IMR-90 (cell line): ENCODE measurements at regions not wholly inside any gene's neighbourhood (a gene's known extent, or its start where the extent isn't known, plus 50 kb on each side); places are given as distances from the start of the nearest gene placed in this dataset.

Source experiments
- ATAC-seq: fragments of 200-7000 bp; cut with Tn5 transposase; 2 replicates; pipeline ENCODE4 v1.9.1; 2020; ENCODE audit warnings: low read depth, mild to moderate bottlenecking, moderate library complexity
- BruUV-seq: library from RNA; stranded (reverse); fragments of 400-500 nt; replicated peaks from 2 replicates; lab custom pipeline; 2021; lab: Mats Ljungman, UMichigan
- CTCF ChIA-PET: fragments of 300-600 bp; formaldehyde crosslinking; extraction: SDS; loops from one replicate; lab custom pipeline; 2021; ENCODE audit warnings: antibody characterized with exemption; lab: Yijun Ruan, JAX
- POLR2A ChIA-PET: fragments of 300-600 bp; sonication (Branson Sonifier 250); formaldehyde crosslinking; loops from one replicate; lab custom pipeline; 2022; ENCODE audit warnings: antibody characterized with exemption; ENCODE audit not compliant: unreplicated experiment; lab: Charles Lee
- DNase-seq: peaks from one replicate; pipeline ENCODE4 v3.0.0; 2013
- H2AFZ ChIP-seq: replicated peaks from 2 replicates; pipeline ENCODE3; 2013; ENCODE audit warnings: low read length, mild to moderate bottlenecking; ENCODE audit not compliant: poor library complexity
- H2AK5ac ChIP-seq: 2 replicates; pipeline ENCODE4 v1.6.1; 2013; ENCODE audit warnings: low read depth, low read length, inconsistent platforms
- H2AK9ac ChIP-seq: replicated peaks from 2 replicates; pipeline ENCODE3; 2013; ENCODE audit warnings: mild to moderate bottlenecking, low read depth, low read length, moderate library complexity; ENCODE audit not compliant: poor library complexity
- H2BK120ac ChIP-seq: 2 replicates; pipeline ENCODE4 v1.6.1; 2013; ENCODE audit warnings: low read depth, low read length, inconsistent platforms
- H2BK15ac ChIP-seq: 3 replicates; pipeline ENCODE4 v1.6.1; 2013; ENCODE audit warnings: low read depth, low read length, inconsistent platforms
- H2BK20ac ChIP-seq: 2 replicates; pipeline ENCODE4 v1.6.1; 2013; ENCODE audit warnings: low read depth, mild to moderate bottlenecking, inconsistent platforms, low read length, moderate library complexity
- H2BK5ac ChIP-seq: 2 replicates; pipeline ENCODE4 v1.6.1; 2013; ENCODE audit warnings: mild to moderate bottlenecking, low read depth, low read length, inconsistent platforms; ENCODE audit not compliant: poor library complexity, severe bottlenecking
- H3K14ac ChIP-seq: replicated peaks from 2 replicates; pipeline ENCODE4 v1.6.1; 2013; ENCODE audit warnings: low read depth, low read length, inconsistent platforms
- H3K18ac ChIP-seq: 2 replicates; pipeline ENCODE4 v1.6.1; 2013; ENCODE audit warnings: low read depth, low read length, control low read depth
- H3K23ac ChIP-seq: 2 replicates; pipeline ENCODE4 v1.6.1; 2013; ENCODE audit warnings: low read depth, low read length, inconsistent platforms
- H3K27ac ChIP-seq: 2 replicates; pipeline ENCODE4 v1.5.1; 2013; ENCODE audit warnings: mild to moderate bottlenecking, control low read depth, low read length; ENCODE audit not compliant: insufficient read depth
- H3K27me3 ChIP-seq: 2 replicates; pipeline ENCODE4 v1.6.1; 2013; ENCODE audit warnings: low read length; ENCODE audit not compliant: control insufficient read depth, insufficient read depth
- H3K36me3 ChIP-seq: 2 replicates; pipeline ENCODE4 v1.6.1; 2013; ENCODE audit warnings: low read length, mixed read lengths; ENCODE audit not compliant: control insufficient read depth, insufficient read depth
- H3K4ac ChIP-seq: 2 replicates; pipeline ENCODE4 v1.6.1; 2013; ENCODE audit warnings: low read depth, low read length, inconsistent platforms
- H3K4me1 ChIP-seq: 2 replicates; pipeline ENCODE4 v1.6.1; 2013; ENCODE audit warnings: low read length, mixed read lengths; ENCODE audit not compliant: control insufficient read depth, insufficient read depth
- H3K4me2 ChIP-seq: 2 replicates; pipeline ENCODE4 v1.6.1; 2013; ENCODE audit warnings: low read depth, mild to moderate bottlenecking, control low read depth, low read length, moderate library complexity
- H3K4me3 ChIP-seq: 2 replicates; pipeline ENCODE4 v1.5.1; 2013; ENCODE audit warnings: low read depth, mild to moderate bottlenecking, control low read depth, low read length, moderate library complexity; ENCODE audit not compliant: insufficient read depth
- H3K56ac ChIP-seq: 2 replicates; pipeline ENCODE4 v1.6.1; 2013; ENCODE audit warnings: low read length, inconsistent platforms; ENCODE audit not compliant: insufficient read depth; ENCODE audit errors: extremely low read depth
- H3K79me1 ChIP-seq, 2 experiments: 2 replicates each; pipeline ENCODE4 v1.6.1; 2013; ENCODE audit warnings: low read length in 2 of 2, inconsistent platforms in 1 of 2, low read depth in 1 of 2
- H3K9ac ChIP-seq: 2 replicates; pipeline ENCODE4 v1.6.1; 2013; ENCODE audit warnings: low read depth, low read length, control low read depth
- H3K9me1 ChIP-seq: 2 replicates; pipeline ENCODE4 v1.6.1; 2013; ENCODE audit warnings: low read length, inconsistent platforms; ENCODE audit not compliant: insufficient read depth
- H3K9me3 ChIP-seq: 2 replicates; pipeline ENCODE4 v1.6.1; 2013; ENCODE audit warnings: low read length; ENCODE audit not compliant: control insufficient read depth, insufficient read depth
- H4K20me1 ChIP-seq: 2 replicates; pipeline ENCODE4 v1.6.1; 2013; ENCODE audit warnings: low read length, inconsistent platforms; ENCODE audit not compliant: insufficient read depth
- H4K5ac ChIP-seq: 2 replicates; pipeline ENCODE4 v1.6.1; 2013; ENCODE audit warnings: mild to moderate bottlenecking, low read depth, low read length, control low read depth
- H4K8ac ChIP-seq, 2 experiments: 2 replicates each; pipeline ENCODE4 v1.6.1; 2013; ENCODE audit warnings: low read depth in 2 of 2, low read length in 2 of 2, control low read depth in 1 of 2, inconsistent platforms in 1 of 2
- H4K91ac ChIP-seq: 2 replicates; pipeline ENCODE4 v1.6.1; 2013; ENCODE audit warnings: low read depth, low read length, inconsistent platforms; ENCODE audit not compliant: insufficient read depth
- MAFK ChIP-seq: IDR thresholded peaks from 2 replicates; pipeline ENCODE4 v1.6.1; 2012; ENCODE audit warnings: low read depth, low read length, improper control_type of control experiment
- NFE2L2 ChIP-seq: fragments of 150-350 bp; IDR thresholded peaks from 2 replicates; pipeline ENCODE4 v1.6.1; 2016; ENCODE audit warnings: low read depth, mild to moderate bottlenecking, low read length
- whole genome bisulfite sequencing, 2 experiments: methylation state at CpG; one replicate each; pipeline versions ENCODE4 v1.1.5 to v1.1.7; 2013; ENCODE audit warnings: missing lambda C conversion rate in 2 of 2; ENCODE audit not compliant: insufficient read length in 1 of 2; ENCODE audit errors: extremely low coverage in 2 of 2; 5-methylcytosine and 5-hydroxymethylcytosine counted together
- dilution Hi-C: fragments of 300-500 bp; cut with HindIII; formaldehyde crosslinking; loops from one replicate; pipeline ENCODE4 v1.14.3; 2018; ENCODE audit warnings: low sequenced_read_pairs; ENCODE audit not compliant: unreplicated experiment
- in situ Hi-C: fragments of 300-500 bp; cut with MboI; formaldehyde crosslinking; loops from 3 replicates; pipeline ENCODE4 v1.14.3; 2019; ENCODE audit warnings: low sequenced_read_pairs, inconsistent platforms, mixed read lengths
- intact Hi-C: fragments of 100-400 bp; cut with micrococcal nuclease; formaldehyde crosslinking; loops from 2 replicates; pipeline ENCODE4 v1.10.0; 2022

GRCh38 chr6:14440215-14440910 lies 322.8 kb downstream of the CD83 start:
- H3K36me3 ChIP-seq: no peaks in the 10 kb centered on the region
- H2BK5ac ChIP-seq: no peak overlapping the region
- H3K4me2 ChIP-seq: no peak overlapping the region
- ChIA-PET POLR2A (no interaction called here), CTCF (interaction anchor here (0.6 kb wide), 1 partner anchor 20 kb away, joined by 3 read pairs; no protein-coding TSS in a partner anchor)
- H2AK5ac ChIP-seq: no peak overlapping the region
- H3K27me3 ChIP-seq: no peaks in the 10 kb centered on the region
- H2BK20ac ChIP-seq: no peak overlapping the region
- H3K79me1 ChIP-seq: no peaks in the 10 kb centered on the region
- H3K27ac ChIP-seq: no peak overlapping the region
- no peak for ATAC-seq
- no peaks in the 10 kb centered on the region for H3K9me3 ChIP-seq
- no peak overlapping the region for H2BK15ac ChIP-seq
- WGBS, 2 experiments: no CpG with 5 or more reads among the region's 4 CpGs
- H4K8ac ChIP-seq: no peak overlapping the region
- TF ChIP-seq NFE2L2 (no peak), MAFK (peak; percentile 51)
- H2BK120ac ChIP-seq: no peak overlapping the region
- H3K4me1 ChIP-seq: peaks cover 9% of the 10 kb centered on the region
- H4K20me1 ChIP-seq: no peaks in the 10 kb centered on the region
- dilution Hi-C loops: no loop called here
- BruUV-seq: no TSS peak
- peak; percentile 4 for DNase-seq
- no peak overlapping the region for H3K4me3 ChIP-seq
- H4K91ac ChIP-seq: no peak overlapping the region
- no peak overlapping the region for H3K9ac ChIP-seq
- intact Hi-C loops: no loop called here
- no peak overlapping the region for H3K56ac ChIP-seq
- no peak overlapping the region for H3K23ac ChIP-seq
- no peak overlapping the region for H2AK9ac ChIP-seq
- H4K5ac ChIP-seq: no peak overlapping the region
- no peak overlapping the region; the same call in 1 of the 2 replicates for H3K18ac ChIP-seq
- no peak overlapping the region for H3K14ac ChIP-seq
- H3K4ac ChIP-seq: no peak overlapping the region
- no peaks in the 10 kb centered on the region for H3K9me1 ChIP-seq
- H2AFZ ChIP-seq: no peak overlapping the region
- in situ Hi-C loops: no loop called here
